Upper lobe of right lung (tissue), 1 donor: ENCODE measurements at regions not wholly inside any gene's neighbourhood (a gene's known extent, or its start where the extent isn't known, plus 50 kb on each side); places are given as distances from the start of the nearest gene placed in this dataset.

ENCODE experiments used
- ATAC-seq: fragments of 200-7000 bp; cut with Tn5 transposase; one replicate; pipeline ENCODE4 v1.9.1; 2020; ENCODE audit warnings: mild to moderate bottlenecking, moderate library complexity
- DNase-seq: peaks from one replicate; pipeline ENCODE4 v3.0.0-alpha.2; 2020
- H3K27ac ChIP-seq: fragments of 200-600 bp; one replicate; pipeline ENCODE4 v1.8.0; 2022
- H3K27me3 ChIP-seq: fragments of 200-600 bp; one replicate; pipeline ENCODE4 v1.8.0; 2022; ENCODE audit warnings: mild to moderate bottlenecking
- H3K36me3 ChIP-seq: fragments of 200-600 bp; one replicate; pipeline ENCODE4 v1.8.0; 2022
- H3K4me1 ChIP-seq: fragments of 200-600 bp; one replicate; pipeline ENCODE4 v1.8.0; 2022
- H3K4me3 ChIP-seq: fragments of 200-600 bp; one replicate; pipeline ENCODE4 v1.8.0; 2022; ENCODE audit warnings: mild to moderate bottlenecking
- H3K9me3 ChIP-seq: fragments of 200-600 bp; one replicate; pipeline ENCODE4 v1.8.0; 2022
- CTCF ChIP-seq: fragments of 200-600 bp; IDR thresholded peaks from one replicate; pipeline ENCODE4 v1.8.0; 2022; ENCODE audit warnings: antibody characterized with exemption
- intact Hi-C: fragments of 100-400 bp; cut with DNase I; formaldehyde crosslinking; loops from one replicate; pipeline ENCODE4 v1.11.0; 2022
- donor health status: DM: no; HTN: yes; CAD: no; lungs with severe emphysema.

- no peaks in the 10 kb centered on the region for H3K27me3 ChIP-seq
- no peak overlapping the region for H3K4me3 ChIP-seq
- ATAC-seq: no peak
- no peak for TF ChIP-seq CTCF
- no peak overlapping the region for H3K27ac ChIP-seq
- no peaks in the 10 kb centered on the region for H3K36me3 ChIP-seq
- H3K9me3 ChIP-seq: no peaks in the 10 kb centered on the region
- no peaks in the 10 kb centered on the region for H3K4me1 ChIP-seq
- no peak for DNase-seq
- intact Hi-C loops: no loop called here
Measured at GRCh38 chr2:7516484-7517063, 599.4 kb downstream of the RNF144A start.

- intact Hi-C loops: no loop called here
- Histone ChIP-seq H3K4me3 (no peak overlapping the region), H3K4me1 (no peaks in the 10 kb centered on the region), H3K27ac (no peak overlapping the region), H3K9me3 (no peaks in the 10 kb centered on the region), H3K27me3 (no peaks in the 10 kb centered on the region), H3K36me3 (no peaks in the 10 kb centered on the region)
- DNase-seq (no peak), ATAC-seq (no peak)
- TF ChIP-seq CTCF: no peak
Measured at GRCh38 chr2:7517088-7517487, 599.9 kb downstream of the RNF144A start.

- TF ChIP-seq CTCF: no peak
- no peaks in the 10 kb centered on the region for H3K27me3 ChIP-seq
- no peak for DNase-seq
- H3K4me3 ChIP-seq: no peak overlapping the region
- no peaks in the 10 kb centered on the region for H3K36me3 ChIP-seq
- no peaks in the 10 kb centered on the region for H3K4me1 ChIP-seq
- ATAC-seq: no peak
- no peaks in the 10 kb centered on the region for H3K9me3 ChIP-seq
- H3K27ac ChIP-seq: no peak overlapping the region
- intact Hi-C loops: no loop called here
Measured at GRCh38 chr2:7517851-7518250, 600.6 kb downstream of the RNF144A start.

GRCh38 chr2:7523481-7524120, 606.4 kb downstream of the RNF144A start:
- no peaks in the 10 kb centered on the region for H3K27me3 ChIP-seq
- no peak for ATAC-seq
- no peaks in the 10 kb centered on the region for H3K9me3 ChIP-seq
- no peak overlapping the region for H3K4me3 ChIP-seq
- intact Hi-C loops: no loop called here
- no peaks in the 10 kb centered on the region for H3K4me1 ChIP-seq
- TF ChIP-seq CTCF: no peak
- H3K36me3 ChIP-seq: no peaks in the 10 kb centered on the region
- DNase-seq: no peak
- H3K27ac ChIP-seq: no peak overlapping the region

GRCh38 chr2:7524195-7524594, 607.0 kb downstream of the RNF144A start:
- Histone ChIP-seq H3K4me3 (no peak overlapping the region), H3K36me3 (no peaks in the 10 kb centered on the region), H3K27ac (no peak overlapping the region), H3K4me1 (no peaks in the 10 kb centered on the region), H3K27me3 (no peaks in the 10 kb centered on the region), H3K9me3 (no peaks in the 10 kb centered on the region)
- DNase-seq (no peak), ATAC-seq (no peak)
- intact Hi-C loops: no loop called here
- no peak for TF ChIP-seq CTCF
